RWPE1 (cell line): ENCODE measurements at regions not wholly inside any gene's neighbourhood (a gene's known extent, or its start where the extent isn't known, plus 50 kb on each side); places are given as distances from the start of the nearest gene placed in this dataset.
"Not testable (repeated sequence)": the region's sequence is repeated elsewhere in the genome, so short reads cannot be mapped to it uniquely, and the experiment has no call there.

Experiments used
- CTCF ChIA-PET: fragments of 350-600 bp; sonication (Branson Sonifier 250); formaldehyde crosslinking; extraction: SDS; loops from one replicate; lab custom pipeline; 2021; lab: Yijun Ruan, JAX
- POLR2A ChIA-PET: fragments of 400-600 bp; formaldehyde crosslinking; extraction: SDS; loops from one replicate; lab custom pipeline; 2020; ENCODE audit warnings: antibody characterized with exemption; ENCODE audit not compliant: low non-redundant PET; lab: Yijun Ruan, JAX
- DNase-seq: peaks from one replicate; pipeline ENCODE4 v3.0.0; 2012; ENCODE audit warnings: low spot score
- H3K27ac ChIP-seq: fragments of 450-650 bp; 2 replicates; pipeline ENCODE4 v1.5.1; 2017
- TF ChIP-seq, protein P1 (sequence below): fragments of 450-650 bp; conservative IDR thresholded peaks from 2 replicates; pipeline ENCODE4 v1.5.1; 2017; ENCODE audit warnings: low read depth, mild to moderate bottlenecking

DNA sequence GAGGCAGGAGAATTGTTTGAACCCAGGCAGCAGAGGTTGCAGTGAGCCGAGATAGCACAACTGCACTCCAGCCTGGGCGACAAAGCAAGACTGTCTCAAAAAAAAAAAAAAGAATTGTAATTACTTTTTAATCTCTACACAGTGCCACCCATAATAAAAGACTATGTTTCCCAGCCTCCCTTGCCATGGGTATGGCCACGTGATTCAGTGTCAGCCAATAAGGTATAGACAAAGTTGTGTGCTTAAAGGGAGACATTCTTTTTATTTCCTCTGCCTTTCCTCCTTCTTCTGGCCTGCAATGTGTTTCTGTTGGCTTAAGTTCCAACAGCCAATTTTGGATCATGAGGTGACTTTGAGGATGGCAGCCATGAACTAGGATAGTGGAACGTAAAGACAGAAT lies 406.9 kb downstream of the LNPK start:
- H3K27ac ChIP-seq, result no peak overlapping the region
- TF ChIP-seq, protein P1, sequence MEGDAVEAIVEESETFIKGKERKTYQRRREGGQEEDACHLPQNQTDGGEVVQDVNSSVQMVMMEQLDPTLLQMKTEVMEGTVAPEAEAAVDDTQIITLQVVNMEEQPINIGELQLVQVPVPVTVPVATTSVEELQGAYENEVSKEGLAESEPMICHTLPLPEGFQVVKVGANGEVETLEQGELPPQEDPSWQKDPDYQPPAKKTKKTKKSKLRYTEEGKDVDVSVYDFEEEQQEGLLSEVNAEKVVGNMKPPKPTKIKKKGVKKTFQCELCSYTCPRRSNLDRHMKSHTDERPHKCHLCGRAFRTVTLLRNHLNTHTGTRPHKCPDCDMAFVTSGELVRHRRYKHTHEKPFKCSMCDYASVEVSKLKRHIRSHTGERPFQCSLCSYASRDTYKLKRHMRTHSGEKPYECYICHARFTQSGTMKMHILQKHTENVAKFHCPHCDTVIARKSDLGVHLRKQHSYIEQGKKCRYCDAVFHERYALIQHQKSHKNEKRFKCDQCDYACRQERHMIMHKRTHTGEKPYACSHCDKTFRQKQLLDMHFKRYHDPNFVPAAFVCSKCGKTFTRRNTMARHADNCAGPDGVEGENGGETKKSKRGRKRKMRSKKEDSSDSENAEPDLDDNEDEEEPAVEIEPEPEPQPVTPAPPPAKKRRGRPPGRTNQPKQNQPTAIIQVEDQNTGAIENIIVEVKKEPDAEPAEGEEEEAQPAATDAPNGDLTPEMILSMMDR, result no peak
- CTCF ChIA-PET, result no interaction called here
- POLR2A ChIA-PET, result no interaction called here
- no peak for DNase-seq

DNA sequence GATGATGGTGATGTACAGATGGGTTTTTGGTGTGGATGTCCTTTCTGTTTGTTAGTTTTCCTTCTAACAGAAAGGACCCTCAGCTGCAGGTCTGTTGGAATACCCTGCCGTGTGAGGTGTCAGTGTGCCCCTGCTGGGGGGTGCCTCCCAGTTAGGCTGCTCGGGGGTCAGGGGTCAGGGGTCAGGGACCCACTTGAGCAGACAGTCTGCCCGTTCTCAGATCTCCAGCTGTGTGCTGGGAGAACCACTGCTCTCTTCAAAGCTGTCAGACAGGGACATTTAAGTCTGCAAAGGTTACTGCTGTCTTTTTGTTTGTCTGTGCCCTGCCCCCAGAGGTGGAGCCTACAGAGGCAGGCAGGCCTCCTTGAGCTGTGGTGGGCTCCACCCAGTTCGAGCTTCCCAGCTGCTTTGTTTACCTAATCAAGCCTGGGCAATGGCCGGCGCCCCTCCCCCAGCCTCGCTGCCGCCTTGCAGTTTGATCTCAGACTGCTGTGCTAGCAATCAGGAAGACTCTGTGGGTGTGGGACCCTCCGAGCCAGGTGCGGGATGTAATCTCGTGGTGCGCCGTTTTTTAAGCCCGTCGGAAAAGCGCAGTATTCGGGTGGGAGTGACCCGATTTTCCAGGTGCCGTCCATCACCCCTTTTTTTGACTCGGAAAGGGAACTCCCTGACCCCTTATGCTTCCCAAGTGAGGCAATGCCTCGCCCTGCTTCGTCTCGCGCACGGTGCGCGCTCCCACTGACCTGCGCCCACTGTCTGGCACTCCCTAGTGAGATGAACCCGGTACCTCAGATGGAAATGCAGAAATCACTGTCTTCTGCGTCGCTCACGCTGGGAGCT lies 408.2 kb downstream of the LNPK start:
- POLR2A ChIA-PET, result not testable (repeated sequence)

DNA sequence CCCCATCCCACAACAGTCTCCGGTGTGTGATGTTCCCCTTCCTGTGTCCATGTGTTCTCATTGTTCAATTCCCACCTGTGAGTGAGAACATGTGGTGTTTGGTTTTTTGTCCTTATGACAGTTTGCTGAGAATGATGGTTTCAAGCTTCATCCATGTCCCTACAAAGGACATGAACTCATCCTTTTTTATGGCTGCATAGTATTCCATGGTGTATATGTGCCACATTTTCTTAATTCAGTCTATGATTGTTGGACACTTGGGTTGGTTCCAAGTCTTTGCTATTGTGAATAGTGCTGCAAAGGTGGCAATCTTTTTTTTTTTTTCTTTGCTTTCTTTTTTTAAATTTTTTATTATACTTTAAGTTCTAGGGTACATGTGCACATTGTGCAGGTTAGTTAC lies 406.7 kb upstream of the ATP5MC3 start:
- H3K27ac ChIP-seq, DNase-seq, CTCF ChIA-PET, POLR2A ChIA-PET: not testable (repeated sequence)

More for the DNA sequence above, 408.2 kb downstream of the LNPK start:
- CTCF ChIA-PET, DNase-seq, H3K27ac ChIP-seq: not testable (repeated sequence)

DNA sequence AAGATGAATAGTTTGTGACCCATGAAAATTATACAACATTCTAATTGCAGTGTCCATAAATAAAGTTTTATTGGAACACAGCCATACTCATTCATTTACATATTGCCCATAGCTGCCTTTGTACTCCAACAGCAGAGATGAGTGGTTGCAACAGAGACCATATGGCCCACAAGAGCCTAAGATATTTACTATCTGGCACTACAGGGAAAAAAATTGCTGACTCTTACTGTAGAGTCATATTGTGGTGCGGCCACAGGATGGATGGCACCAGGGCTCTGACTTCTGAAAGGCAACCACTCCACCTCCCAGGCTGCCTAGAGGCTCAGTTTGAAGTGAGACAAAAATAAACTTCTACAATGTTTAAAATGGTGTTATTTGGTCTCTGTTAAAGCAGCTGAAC lies 404.0 kb upstream of the ATP5MC3 start:
- TF ChIP-seq, protein P1, result no peak
- ChIA-PET CTCF (no interaction called here), POLR2A (no interaction called here)
- no peak for DNase-seq
- H3K27ac ChIP-seq, result no peak overlapping the region

DNA sequence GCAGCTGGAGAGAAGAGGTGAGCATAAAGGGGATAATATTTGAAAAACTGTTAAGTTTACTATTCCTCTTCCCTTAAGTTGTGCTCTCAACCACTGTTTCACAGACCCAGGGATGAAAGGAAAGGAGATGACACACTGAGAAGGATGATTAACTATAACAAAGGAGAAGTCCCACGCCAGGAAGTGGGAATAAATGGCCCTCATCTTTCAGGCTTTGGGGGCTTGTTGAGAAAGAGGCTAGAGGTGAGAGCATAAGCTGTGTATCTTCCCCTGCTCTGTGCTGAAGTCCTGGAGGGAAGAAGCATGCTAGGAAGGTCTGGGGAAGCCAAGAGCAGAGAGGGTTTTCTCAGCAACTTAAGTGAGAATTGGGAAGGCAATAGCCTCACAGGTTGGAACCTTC lies 399.1 kb upstream of the ATP5MC3 start:
- no peak for DNase-seq
- no peak overlapping the region for H3K27ac ChIP-seq
- ChIA-PET CTCF (interaction anchor here (0.6 kb wide), 1 partner anchor 882 kb away, joined by 3 read pairs; no protein-coding TSS in a partner anchor), POLR2A (no interaction called here)
- TF ChIP-seq, protein P1, result no peak

DNA sequence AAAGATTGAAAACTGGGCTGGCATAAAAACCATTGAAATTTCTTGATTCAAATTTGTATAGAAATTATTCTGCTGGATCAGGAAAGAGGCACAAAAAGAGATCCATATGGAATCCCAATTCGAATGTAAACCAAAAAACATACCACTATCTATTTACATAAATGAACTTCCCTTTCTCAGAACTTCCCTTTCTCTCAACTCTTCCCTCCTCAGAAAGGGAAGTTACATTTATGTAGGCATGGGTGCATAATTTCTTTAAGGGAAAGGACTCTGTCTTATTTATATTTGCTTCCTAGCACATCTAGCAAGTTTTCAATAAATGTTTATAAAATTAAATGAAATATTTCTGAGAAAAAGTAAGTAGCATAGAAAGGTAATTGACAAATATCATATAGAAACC lies 398.1 kb upstream of the ATP5MC3 start:
- H3K27ac ChIP-seq, result no peak overlapping the region
- ChIA-PET CTCF (no interaction called here), POLR2A (no interaction called here)
- TF ChIP-seq, protein P1, result no peak
- DNase-seq, result no peak

DNA sequence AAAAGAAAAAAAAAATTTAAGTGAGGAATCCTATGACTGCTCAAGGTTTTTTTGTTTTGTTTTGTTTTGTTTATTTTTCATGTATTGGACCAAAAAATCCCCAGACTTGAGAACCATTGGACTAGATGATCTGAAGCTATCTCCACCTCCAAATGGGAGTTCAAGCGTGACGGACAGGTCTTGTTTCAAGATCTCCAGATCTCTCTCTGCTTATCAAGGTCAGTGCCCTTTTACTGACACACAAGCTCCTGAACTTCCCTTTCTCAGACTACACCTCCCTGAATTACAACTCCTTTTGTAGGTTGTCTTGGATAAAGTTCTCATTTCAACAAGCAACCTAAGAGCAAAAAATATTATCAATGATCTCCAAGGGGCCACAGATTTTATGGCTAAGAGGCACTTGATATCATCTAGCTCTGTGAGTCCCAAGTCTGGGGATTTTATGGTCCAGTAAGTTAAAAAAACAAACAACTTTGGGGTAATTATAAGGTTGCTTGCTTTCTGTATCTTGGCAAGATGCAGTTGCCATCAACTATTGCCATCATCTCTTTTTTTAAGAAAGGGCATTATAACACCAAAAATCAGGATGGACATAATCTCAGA lies 396.0 kb upstream of the ATP5MC3 start:
- no peak overlapping the region for H3K27ac ChIP-seq
- TF ChIP-seq, protein P1, result no peak
- POLR2A ChIA-PET, result no interaction called here
- DNase-seq, result no peak
- CTCF ChIA-PET, result interaction anchor here (0.6 kb wide), 1 partner anchor 297 kb away, joined by 4 read pairs; no protein-coding TSS in a partner anchor
